HK-2 (cell line): ENCODE measurements at regions not wholly inside any gene's neighbourhood (a gene's known extent, or its start where the extent isn't known, plus 50 kb on each side); places are given as distances from the start of the nearest gene placed in this dataset.
"Not testable (repeated sequence)": the region's sequence is repeated elsewhere in the genome, so short reads cannot be mapped to it uniquely, and the experiment has no call there.

Experiments
- DNase-seq: peaks from one replicate; pipeline ENCODE4 v3.0.0-alpha.2; 2018; ENCODE audit not compliant: unreplicated experiment

DNA sequence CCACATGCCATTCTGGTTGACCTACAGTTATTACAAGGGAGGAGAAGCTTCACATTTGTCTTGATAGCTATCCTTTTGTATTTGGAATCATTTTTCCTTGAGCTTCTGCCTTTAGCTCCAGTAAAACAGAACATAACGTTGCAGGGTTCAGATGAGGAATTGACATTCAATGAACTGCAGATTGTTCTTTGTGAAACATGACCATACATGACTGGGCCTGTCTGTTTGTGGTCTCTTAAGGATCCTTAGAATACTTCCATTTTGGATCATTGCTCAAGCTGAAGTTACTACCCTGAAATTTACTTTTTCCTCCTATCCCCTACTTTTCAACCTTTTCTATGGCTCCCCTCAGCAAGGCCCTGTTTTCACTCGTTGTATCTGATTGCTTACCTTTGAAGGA lies 1281.7 kb upstream of the CELF4 start:
- no peak for DNase-seq

DNA sequence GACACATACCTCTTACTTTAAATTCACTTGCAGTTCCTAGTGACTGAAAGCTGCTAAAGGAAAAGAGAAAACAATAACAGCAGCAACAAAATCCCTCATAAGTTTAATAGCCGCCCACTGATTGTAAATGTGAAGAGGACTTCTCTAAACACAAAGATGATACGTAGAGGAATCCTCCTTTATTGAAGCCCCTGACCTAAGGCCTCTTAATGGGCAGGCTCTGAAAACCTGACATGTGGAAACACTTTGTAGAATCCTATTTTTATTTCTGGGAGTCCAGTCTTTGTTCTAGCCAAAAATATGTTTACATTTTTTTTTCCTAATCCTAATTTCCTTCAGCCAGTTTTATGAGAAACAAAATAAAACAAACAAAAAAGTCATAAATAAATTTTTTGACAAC lies 1277.7 kb upstream of the CELF4 start:
- no peak for DNase-seq

DNA sequence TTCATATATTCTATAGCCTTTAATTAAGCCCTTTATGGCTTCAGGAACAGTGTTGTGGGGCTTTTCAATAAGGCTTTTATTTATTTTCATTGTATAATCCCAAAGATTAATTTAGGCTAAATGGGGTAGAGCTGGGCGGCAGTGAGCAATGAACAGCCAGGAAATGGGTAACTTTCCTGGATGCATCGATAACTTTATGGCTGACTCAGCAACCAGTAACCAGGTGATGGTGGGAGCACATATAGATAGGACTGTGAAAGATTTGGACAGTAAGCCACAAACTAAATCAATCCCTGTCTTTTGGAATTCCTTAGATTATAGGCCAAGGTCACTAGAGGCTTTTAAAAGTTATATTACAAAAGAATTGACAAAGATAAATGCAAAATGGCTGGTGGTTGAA lies 1260.6 kb upstream of the CELF4 start:
- DNase-seq = no peak

DNA sequence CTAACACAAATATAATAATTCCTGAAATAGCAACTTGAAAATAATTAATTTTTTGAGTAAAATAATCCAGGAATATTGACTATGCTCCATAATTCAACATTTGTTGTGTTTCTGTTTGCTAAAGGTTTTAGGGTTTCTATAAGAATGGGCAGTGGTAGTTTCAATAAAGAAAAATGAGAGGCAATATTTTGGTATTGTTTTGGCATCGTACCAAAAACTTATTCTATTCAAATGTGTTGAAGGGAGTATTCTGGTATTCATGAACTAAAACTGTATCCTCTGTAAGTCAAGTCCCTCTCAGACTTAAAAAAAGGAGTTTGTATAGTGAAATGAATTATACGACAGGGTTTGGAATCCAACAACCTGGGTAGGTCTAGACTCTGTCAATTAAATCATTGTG lies 1245.6 kb upstream of the CELF4 start:
- DNase-seq = no peak

DNA sequence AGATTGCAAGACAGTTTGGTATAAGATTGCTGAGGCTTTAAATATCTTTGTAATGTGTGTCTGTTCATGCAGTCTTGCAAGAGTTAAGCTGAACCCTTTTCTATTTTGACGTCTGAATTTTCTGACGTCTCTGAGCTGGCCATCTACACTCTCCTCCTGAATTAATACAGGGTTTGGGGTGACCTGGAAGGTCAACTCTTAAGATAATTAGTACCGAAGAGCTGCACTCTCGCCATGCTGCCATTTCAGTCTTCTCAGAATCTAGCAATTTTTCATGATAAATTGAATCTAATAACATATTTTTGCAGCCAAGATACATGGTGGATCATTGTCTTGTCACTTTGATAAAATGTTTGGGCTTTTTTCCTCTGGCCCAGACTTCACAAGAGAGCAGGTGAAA lies 1245.2 kb upstream of the CELF4 start:
- DNase-seq = no peak

DNA sequence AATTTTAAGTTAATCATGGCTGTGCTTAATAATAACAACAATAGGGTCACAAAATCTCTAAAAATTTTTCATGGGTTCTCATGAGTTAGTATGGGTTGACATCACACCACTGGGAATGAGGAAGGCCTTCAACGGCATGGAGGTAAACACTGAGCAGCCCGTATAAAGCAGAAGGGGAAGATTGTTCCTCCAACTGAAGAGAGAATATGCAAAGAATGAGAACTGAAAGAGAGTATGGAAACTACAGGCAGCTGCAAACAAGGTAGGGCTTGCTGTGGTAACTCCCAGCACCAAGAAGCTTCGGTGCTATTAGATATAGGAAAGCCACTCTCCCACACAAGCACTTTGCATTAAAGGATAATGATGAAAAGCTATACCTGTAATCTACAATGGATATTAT lies 1242.3 kb upstream of the CELF4 start:
- no peak for DNase-seq

DNA sequence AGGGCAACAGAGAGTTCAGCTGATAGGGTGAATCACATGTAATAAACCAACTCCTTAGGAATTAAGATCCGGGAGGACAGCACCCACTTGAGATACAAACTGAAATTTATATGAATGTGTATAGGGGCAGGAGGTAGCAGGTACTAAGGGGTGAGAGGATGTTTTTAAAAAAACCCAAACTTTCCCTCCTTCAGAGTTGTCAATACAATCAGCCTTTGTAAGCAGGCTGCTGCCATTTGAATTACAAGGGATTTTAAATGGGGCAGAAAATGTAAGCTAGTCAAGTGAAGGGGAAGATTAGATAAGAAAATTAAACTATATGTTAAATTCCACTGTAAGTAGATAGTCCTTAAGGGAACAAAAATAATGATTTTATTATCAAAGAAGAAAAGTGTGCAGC lies 1239.7 kb upstream of the CELF4 start:
- DNase-seq = no peak

DNA sequence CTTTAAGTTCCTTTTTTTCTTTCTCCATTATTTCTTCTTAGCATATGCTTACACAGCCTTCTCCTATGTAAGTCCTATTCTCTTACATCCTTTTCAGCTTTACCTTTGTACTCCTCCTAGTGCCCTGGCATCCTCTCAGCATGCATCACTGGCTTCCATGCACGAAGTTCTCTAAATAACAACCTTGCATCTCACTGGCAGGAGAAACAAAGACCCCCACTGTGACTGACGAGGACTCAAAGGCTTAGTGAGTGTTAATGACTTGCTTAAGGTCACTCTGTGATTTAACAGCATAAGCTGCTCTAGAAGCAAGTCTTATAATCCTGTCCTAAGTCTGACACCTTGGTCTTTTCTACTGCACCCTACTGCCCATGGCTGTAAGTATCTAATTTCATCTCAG lies 1236.0 kb upstream of the CELF4 start:
- no peak for DNase-seq

DNA sequence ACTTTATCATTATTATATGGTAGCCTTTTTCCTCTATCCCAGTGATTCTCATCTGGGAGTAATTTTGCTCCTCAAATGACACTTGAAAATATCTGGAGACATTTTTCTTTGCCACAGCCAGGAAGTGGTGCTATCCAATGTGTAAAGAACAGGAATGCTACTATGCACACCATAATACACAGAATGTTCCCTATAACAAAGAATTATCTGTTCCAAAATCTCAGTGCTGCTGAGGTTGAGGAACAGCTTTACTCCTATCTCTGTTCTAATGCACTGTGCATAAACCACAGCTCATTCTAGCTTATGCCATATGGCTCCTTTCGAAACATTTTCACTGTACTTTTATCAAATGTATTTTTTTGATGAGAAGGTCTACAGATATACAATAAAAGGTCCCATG lies 1231.2 kb upstream of the CELF4 start:
- DNase-seq = no peak

DNA sequence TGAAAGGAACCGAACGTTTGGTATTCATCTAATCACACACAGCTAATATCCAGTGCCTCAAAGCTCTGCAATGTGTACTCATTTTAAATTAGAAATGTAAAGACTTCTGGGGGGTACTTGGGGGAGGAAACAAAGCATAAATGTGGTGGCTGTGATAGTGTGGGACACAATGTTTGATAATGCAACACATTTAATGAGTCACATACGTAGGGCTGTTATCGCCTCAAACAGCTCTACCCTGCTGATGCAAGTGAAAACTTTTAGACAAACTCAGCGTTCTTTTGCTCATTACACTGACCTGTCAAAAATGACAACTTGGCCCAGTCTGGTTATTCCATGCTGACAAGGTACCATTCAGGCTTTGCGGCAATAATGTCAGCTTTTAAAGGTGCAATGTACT lies 1227.1 kb upstream of the CELF4 start:
- no peak for DNase-seq

DNA sequence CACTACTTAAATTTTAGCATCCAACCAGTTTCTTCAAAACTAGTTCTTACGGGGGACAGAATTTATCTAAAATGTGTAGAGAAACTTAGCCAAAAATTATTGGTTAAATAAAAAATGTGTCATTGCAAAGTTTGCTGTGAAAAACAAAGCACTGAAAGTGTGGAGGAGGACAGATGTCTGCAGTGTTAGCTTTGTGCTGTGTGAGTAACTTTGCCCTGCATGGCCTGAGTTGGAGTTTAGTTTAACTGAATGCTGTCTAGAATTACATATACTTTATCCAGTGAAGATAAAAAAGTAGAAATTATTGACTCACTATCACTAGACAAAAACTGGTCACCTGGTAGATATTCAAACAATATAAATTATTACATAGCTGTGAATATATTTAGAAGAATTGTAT lies 1225.2 kb upstream of the CELF4 start:
- DNase-seq = no peak

DNA sequence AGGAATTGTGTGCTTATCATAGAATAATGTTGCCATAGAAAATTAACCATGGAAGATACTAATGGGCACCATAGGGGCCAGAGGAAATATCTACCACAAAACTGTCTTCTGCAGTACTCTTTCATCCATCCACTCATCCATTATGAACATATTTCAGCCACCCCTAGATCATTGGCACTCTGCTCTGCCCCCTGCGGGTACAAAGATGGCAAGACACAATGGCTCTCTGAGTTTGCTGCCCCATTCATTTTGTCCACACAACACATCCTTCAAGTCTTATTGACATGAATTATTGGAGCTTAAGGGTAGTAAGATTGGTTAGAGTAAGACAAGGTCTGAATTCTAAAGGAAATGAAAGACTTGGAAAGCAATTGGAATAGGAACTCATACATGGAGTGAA lies 1224.7 kb upstream of the CELF4 start:
- no peak for DNase-seq

DNA sequence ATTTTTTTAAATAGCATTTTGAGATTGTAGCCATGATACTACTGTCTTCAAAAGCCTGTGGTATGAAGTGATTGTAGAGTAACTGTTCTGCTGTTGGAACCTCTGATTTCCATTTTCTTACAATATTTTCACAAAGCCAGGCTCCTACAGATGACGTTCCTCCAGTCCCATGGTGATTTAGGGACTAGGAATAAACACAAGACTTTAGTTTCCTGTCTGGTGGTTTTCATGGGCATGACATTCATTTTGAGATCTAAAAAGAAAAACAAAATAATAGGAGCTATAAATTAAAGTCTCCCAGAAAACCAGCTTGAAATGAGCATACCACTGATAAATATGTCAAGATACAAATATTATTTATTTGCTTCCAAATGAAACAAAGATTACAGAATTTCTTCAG lies 1223.5 kb upstream of the CELF4 start:
- no peak for DNase-seq

DNA sequence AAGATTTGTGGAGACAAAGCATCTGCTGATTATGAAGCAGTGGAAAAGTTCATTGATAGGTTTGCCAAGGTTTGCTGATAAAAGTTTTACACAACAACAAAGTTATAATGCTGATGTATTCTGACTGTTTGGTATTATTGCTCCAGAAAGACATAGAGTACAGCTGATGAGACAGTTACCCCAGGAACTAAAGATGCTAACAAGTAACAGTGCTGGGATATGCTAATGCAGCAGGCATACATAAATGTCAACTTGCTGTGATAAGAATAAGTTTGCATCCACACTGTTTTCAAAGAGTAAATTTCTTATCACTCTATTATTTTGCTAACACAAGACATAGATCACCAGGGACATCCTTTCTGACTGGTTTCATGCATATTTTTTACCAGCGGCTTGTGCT lies 1221.3 kb upstream of the CELF4 start:
- DNase-seq = no peak

DNA sequence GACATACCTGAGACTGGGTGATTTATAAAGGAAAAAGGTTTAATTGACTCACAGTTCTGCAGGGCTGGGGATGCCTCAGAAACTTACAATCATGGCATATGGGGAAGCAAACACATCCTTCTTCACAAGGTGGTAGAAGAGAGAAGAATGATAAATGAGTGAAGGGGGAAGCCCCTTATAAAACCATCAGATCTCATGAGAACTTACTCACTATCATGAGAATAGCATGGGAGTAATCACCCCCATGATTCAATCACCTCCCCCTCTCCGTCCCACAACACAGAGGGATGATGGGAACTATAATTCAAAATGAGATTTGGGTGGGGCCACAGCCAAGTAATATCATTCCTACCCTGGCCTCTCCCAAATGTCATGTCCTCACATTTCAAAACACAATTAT lies 1206.0 kb upstream of the CELF4 start:
- not testable (repeated sequence) for DNase-seq

DNA sequence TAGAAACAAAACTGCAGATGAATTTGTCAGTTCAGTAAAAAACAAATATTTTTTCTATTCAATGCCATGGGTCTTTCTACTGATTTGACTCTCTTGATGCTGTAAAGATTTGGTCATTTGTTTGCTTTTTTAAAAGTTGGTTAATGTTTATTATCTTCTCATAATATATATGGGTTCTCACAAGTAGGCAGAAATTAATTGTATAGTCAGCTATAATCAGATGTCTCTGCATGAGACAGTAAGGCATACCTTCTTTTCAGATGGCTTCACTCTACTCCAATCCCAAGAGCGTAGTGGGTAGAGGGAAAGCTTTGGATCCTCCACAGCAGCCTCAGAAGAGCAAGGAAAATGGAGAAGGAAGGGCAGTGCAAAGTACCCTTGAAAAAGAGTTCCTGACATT lies 1202.9 kb upstream of the CELF4 start:
- no peak for DNase-seq

DNA sequence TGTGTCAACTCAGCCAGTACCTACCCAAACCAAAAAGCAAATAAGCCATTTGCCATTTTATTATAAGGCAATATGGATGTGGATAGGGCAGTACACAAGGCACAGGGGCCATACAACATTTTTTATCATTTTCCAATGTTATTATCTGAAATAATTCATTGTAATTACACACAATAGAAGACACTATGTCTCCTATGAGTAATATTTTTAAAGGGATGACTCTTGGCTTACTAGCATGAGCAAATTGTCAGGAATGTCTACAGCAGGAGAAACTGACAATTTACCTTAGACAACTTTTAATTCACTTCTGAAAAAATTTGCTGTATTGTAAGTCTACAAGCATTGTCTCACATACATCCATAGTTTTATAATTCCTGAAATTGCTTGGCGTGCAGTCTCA lies 1193.9 kb upstream of the CELF4 start:
- DNase-seq = no peak

DNA sequence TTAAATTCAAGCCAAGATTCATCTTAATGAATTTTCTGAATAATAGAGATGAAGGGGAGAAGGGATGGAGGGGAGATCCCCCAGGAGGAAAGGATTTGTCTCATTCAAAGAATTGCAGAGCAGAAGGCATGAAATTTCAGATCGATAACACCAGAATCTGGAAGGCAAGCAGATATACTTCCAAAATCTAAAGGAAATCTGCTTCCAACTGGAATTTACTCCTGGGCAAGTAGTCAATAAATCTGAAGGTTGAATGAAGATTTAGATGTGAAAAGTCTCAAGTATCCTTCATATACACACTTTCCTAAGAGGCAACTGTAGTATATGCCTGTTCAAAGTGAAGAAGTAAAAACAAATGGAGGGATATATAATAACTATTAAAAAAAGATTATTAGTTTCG lies 1190.8 kb upstream of the CELF4 start:
- no peak for DNase-seq

DNA sequence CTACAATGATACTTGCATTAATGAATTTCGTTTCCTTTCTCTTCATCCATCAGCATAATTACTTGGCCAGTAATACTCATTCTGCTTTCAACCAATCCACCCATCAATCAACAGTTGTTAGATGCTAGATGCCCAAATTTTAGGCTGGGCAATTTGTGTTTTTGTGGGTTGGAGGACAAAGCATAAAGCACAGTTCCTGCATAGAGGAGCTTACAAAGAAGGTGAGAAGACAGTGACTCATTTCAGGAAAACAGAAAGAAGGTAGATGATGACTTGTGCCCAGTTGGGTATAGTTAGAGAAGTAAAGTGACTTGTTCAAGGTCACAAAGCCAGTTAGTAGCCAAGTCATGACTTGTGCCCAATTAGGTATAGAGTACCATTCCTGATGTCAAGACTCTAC lies 1186.8 kb upstream of the CELF4 start:
- DNase-seq = no peak

DNA sequence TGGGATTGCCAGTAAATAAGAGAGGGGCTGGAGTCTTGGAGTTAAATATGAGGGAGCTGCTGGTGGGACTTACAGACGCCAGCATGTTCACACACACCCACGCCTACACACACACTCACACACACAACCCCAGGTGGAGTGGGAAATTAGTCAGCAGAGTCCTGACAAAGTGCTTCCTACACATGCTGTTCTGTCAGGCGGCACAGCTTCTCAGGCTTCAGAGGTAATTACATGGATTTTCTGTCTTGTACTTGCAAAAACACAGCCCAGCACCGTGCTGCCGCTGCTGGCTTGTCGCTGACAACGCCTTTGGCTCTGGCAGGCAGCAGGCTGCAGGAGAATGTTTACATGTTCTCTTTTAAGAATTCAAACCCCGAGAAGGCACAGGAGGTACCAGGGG lies 1186.3 kb upstream of the CELF4 start:
- DNase-seq = no peak

DNA sequence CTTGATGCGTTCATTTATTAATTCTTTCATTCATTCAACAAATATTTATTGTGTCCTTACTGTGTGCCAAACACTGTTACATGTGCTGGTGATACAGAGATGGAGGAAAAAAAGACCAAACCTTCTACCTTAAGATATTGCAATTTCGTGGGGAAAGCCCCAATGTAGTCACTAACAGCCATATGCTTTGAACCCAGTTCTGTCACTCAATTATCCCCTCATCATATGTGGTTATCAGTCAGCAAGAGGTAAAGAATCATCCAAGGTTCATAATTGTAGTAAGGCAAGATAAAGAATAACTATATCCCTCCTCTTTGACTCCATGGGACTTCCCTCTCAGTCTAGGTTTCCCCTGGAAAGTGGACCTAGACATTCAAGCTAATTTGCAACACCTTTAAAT lies 1185.6 kb upstream of the CELF4 start:
- no peak for DNase-seq

DNA sequence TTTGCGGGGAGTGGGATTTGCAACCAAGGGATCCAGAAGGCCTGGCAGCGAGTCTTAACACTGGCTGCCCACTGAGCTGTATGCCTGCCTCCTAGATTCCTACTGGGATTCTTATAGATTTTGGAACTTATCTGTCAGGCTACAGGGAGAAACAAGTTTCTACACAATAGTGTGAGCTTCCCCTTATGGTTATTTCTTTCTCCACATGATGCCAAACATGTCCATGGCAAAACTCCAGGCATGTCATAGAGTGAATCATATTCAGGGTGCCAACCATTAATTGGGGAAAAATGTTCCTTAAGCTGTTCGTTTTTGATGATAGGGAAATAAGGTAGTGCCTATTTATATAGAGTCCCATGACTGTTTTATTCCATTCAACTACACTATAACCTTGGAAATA lies 1185.2 kb upstream of the CELF4 start:
- DNase-seq = no peak

DNA sequence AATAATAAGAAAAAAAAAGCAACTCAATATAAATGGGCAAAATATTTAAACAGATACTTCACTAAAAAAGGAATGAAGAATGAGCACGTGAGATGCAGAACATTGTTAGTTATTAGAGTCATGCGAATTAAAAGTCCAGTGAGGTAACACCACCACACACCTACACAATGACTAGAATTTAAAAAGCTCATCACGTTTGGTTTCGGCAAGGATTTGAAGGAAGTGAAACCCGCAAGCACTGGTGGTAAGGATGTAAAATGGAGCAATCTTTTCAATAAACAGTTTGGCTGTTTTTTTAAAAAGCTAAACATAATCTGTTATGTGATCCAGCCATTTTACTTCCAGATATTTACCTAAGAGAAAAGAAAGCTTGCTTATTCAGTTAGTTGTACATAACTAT lies 1181.6 kb upstream of the CELF4 start:
- no peak for DNase-seq

DNA sequence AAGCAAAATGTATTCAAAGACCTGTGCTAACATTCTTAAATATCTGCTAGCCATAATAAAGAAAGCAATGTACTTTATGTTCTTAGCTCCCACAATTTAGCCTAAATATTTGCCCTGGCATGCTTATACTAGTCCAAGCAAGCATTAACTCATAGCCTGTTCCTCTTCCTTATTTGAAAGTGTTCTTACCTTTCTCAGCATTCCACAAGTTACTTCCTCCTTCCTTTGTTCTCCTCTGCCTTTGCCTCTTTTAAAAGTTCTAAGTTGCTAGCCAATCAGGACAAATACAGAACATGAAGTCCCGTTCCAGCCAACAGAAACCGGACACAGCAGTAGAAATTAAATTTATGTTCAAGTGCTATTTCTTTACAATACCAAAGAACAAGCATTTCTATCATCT lies 1154.6 kb upstream of the CELF4 start:
- not testable (repeated sequence) for DNase-seq

DNA sequence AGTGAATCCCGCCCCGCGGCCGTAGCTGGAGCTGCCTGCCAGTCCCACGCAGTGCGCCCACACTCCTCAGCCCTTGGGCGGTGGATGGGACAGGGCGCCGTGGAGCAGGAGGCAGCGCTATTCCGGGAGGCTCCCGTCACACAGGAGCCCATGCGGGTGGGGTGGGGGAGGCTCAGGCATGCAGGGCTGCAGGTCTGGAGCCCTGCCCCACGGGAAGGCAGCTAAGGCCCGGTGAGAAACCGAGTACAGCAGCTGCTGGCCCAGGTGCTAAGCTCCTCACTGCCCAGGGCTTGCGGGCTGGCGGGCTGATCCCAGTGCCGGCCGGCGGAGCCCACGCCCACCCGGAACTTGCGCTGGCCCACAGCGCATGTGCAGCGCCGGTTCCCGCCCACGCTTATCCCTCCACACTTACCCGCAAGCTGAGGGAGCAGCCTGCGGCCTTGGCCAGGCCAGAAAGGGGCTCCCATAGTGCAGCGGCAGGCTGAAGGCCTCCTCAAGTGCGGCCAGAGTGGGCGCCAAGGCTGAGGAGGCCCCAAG lies 1152.8 kb upstream of the CELF4 start:
- no peak for DNase-seq
